Esophagus muscularis mucosa (tissue), 4 donors: ENCODE measurements at regions not wholly inside any gene's neighbourhood (a gene's known extent, or its start where the extent isn't known, plus 50 kb on each side); places are given as distances from the start of the nearest gene placed in this dataset.

Experiments used
- DNase-seq: peaks from one replicate; pipeline ENCODE4 v3.0.0-alpha.2; 2017; ENCODE audit errors: extremely low spot score
- H3K27ac ChIP-seq, 4 donors: fragments of 200-600 bp; sonication (generic); replicated peaks in 1 of 4; 1 replicate in 3 of 4; 2 replicates in 1 of 4; pipeline ENCODE4 v1.5.1; 2016 to 2019; ENCODE audit warnings: mild to moderate bottlenecking in 1 of 4
- H3K27me3 ChIP-seq, 4 donors: fragments of 200-600 bp; sonication (generic); one replicate each; pipeline versions ENCODE4 v1.5.1 to v1.6.0; 2016 to 2019
- H3K36me3 ChIP-seq, 4 donors: fragments of 200-600 bp; sonication (generic); one replicate each; pipeline ENCODE4 v1.5.1; 2016 to 2019
- H3K4me1 ChIP-seq, 4 donors: fragments of 200-600 bp; sonication (generic); one replicate each; pipeline ENCODE4 v1.5.1; 2016 to 2019
- H3K4me3 ChIP-seq, 4 donors: fragments of 200-600 bp; sonication (generic); 1 replicate in 2 of 4; 2 replicates in 2 of 4; pipeline ENCODE4 v1.5.1; 2016 to 2019; ENCODE audit warnings: mild to moderate bottlenecking in 4 of 4, moderate library complexity in 1 of 4
- H3K9me3 ChIP-seq, 4 donors: fragments of 200-600 bp; sonication (generic); 1 replicate in 3 of 4; 2 replicates in 1 of 4; pipeline ENCODE4 v1.5.1; 2016 to 2019
- CTCF ChIP-seq, 3 experiments: fragments of 200-600 bp in 2 of 3; fragments of 450-650 bp in 1 of 3; sonication (generic) in 2 of 3; IDR thresholded peaks; one replicate each; pipeline ENCODE4 v1.5.1; 2017 to 2019; ENCODE audit warnings: antibody characterized with exemption in 3 of 3, mild to moderate bottlenecking in 2 of 3, moderate library complexity in 1 of 3
- EP300 ChIP-seq: sonication (generic); formaldehyde crosslinking; IDR thresholded peaks from one replicate; pipeline ENCODE4 v1.6.1; 2017; ENCODE audit warnings: antibody characterized with exemption
- POLR2A ChIP-seq: fragments of 450-650 bp; IDR thresholded peaks from one replicate; pipeline ENCODE4 v1.6.1; 2017; ENCODE audit warnings: antibody characterized with exemption, moderate library complexity, mild to moderate bottlenecking, low read depth
- POLR2AphosphoS5 ChIP-seq, 2 donors: sonication (generic); formaldehyde crosslinking; IDR thresholded peaks; one replicate each; pipeline ENCODE4 v1.6.1; 2017; ENCODE audit warnings: antibody characterized with exemption in 2 of 2
- WGBS: methylation state at CpG from one replicate; pipeline ENCODE4 v1.1.5; 2018; 5-methylcytosine and 5-hydroxymethylcytosine counted together
- intact Hi-C: fragments of 100-400 bp; cut with DNase I; formaldehyde crosslinking; loops from one replicate; pipeline ENCODE4 v1.15.1; 2023

GRCh38 chr18:1413323-1413675 is 508.6 kb downstream of the ADCYAP1 start:
- 22% methylated on average over 5 of the region's 5 CpGs for WGBS
- no peak for TF ChIP-seq CTCF (IDR thresholded peaks at IDR 0.05)
- TF ChIP-seq POLR2AphosphoS5 (IDR thresholded peaks at IDR 0.05) = no peak
- no peak for TF ChIP-seq POLR2A
- no peak for TF ChIP-seq EP300
- no peak for DNase-seq
- no peak overlapping the region for H3K4me3 ChIP-seq
- intact Hi-C loops = no loop called here
- no peaks in the 10 kb centered on the region for H3K9me3 ChIP-seq
- no peaks in the 10 kb centered on the region for H3K27me3 ChIP-seq
- H3K27ac ChIP-seq = no peak overlapping the region
- H3K4me1 ChIP-seq = no peaks in the 10 kb centered on the region
- no peaks in the 10 kb centered on the region for H3K36me3 ChIP-seq

GRCh38 chr18:1416074-1416473 is 511.4 kb downstream of the ADCYAP1 start:
- TF ChIP-seq CTCF (IDR thresholded peaks at IDR 0.05) (no peak), POLR2AphosphoS5 (IDR thresholded peaks at IDR 0.05) (no peak), POLR2A (no peak), EP300 (no peak)
- Histone ChIP-seq H3K9me3 (no peaks in the 10 kb centered on the region), H3K4me1 (no peaks in the 10 kb centered on the region), H3K27ac (no peak overlapping the region), H3K4me3 (no peak overlapping the region), H3K27me3 (no peaks in the 10 kb centered on the region), H3K36me3 (no peaks in the 10 kb centered on the region)
- intact Hi-C loops = no loop called here
- DNase-seq = no peak
- 84% methylated on average over 6 of the region's 6 CpGs for WGBS

- no peak for DNase-seq
- Histone ChIP-seq H3K4me3 (no peak overlapping the region), H3K4me1 (no peaks in the 10 kb centered on the region), H3K9me3 (no peaks in the 10 kb centered on the region), H3K27ac (no peak overlapping the region), H3K36me3 (no peaks in the 10 kb centered on the region), H3K27me3 (no peaks in the 10 kb centered on the region)
- intact Hi-C loops = no loop called here
- TF ChIP-seq POLR2A (no peak), EP300 (no peak), POLR2AphosphoS5 (IDR thresholded peaks at IDR 0.05) (no peak), CTCF (IDR thresholded peaks at IDR 0.05) (no peak)
- 63% methylated on average over 2 of the region's 2 CpGs for WGBS
Measured at GRCh38 chr18:1421502-1421901, 516.8 kb downstream of the ADCYAP1 start.

GRCh38 chr18:1422634-1423033 is 518.0 kb downstream of the ADCYAP1 start:
- no peak overlapping the region for H3K27ac ChIP-seq
- TF ChIP-seq CTCF (IDR thresholded peaks at IDR 0.05) (no peak), EP300 (no peak), POLR2A (no peak), POLR2AphosphoS5 (IDR thresholded peaks at IDR 0.05) (no peak)
- no peaks in the 10 kb centered on the region for H3K4me1 ChIP-seq
- no peaks in the 10 kb centered on the region for H3K27me3 ChIP-seq
- no peaks in the 10 kb centered on the region for H3K36me3 ChIP-seq
- 84% methylated on average over 2 of the region's 2 CpGs for WGBS
- no peak overlapping the region for H3K4me3 ChIP-seq
- intact Hi-C loops = no loop called here
- no peaks in the 10 kb centered on the region for H3K9me3 ChIP-seq
- DNase-seq = no peak

- 54% methylated on average over 1 of the region's 1 CpG for WGBS
- no peak overlapping the region for H3K4me3 ChIP-seq
- intact Hi-C loops = no loop called here
- no peaks in the 10 kb centered on the region for H3K4me1 ChIP-seq
- H3K27me3 ChIP-seq = no peaks in the 10 kb centered on the region
- no peak for DNase-seq
- no peak overlapping the region for H3K27ac ChIP-seq
- TF ChIP-seq POLR2A = no peak
- no peak for TF ChIP-seq CTCF (IDR thresholded peaks at IDR 0.05)
- no peak for TF ChIP-seq POLR2AphosphoS5 (IDR thresholded peaks at IDR 0.05)
- TF ChIP-seq EP300 = no peak
- no peaks in the 10 kb centered on the region for H3K9me3 ChIP-seq
- H3K36me3 ChIP-seq = no peaks in the 10 kb centered on the region
Measured at GRCh38 chr18:1425679-1426078, 521.0 kb downstream of the ADCYAP1 start.
